ENCODE measurements at regions not wholly inside any gene's neighbourhood (a gene's known extent, or its start where the extent isn't known, plus 50 kb on each side); places are given as distances from the start of the nearest gene placed in this dataset.

- TF ChIP-seq TBP (IDR thresholded peaks at IDR 0.05; ENCODE audit: low read depth, low read length) (no peak), JUND (IDR thresholded peaks at IDR 0.05; ENCODE audit: low read length) (no peak), CTCF (IDR thresholded peaks at IDR 0.05; ENCODE audit: control extremely low read depth in 1 of 3, insufficient read depth in 1 of 3, low read depth in 1 of 3, low read length in 3 of 3) (no peak), RFX5 (IDR thresholded peaks at IDR 0.05; ENCODE audit: borderline replicate concordance, low read depth, low read length) (no peak), MAX (IDR thresholded peaks at IDR 0.05) (no peak), POLR2A (IDR thresholded peaks at IDR 0.05; ENCODE audit: control extremely low read depth in 1 of 2, low read depth in 2 of 2, low read length in 2 of 2) (no peak), RBBP5 (IDR thresholded peaks at IDR 0.05; ENCODE audit: borderline replicate concordance, low read depth, low read length) (no peak), RNF2 (IDR thresholded peaks at IDR 0.05; ENCODE audit: borderline replicate concordance, low read depth, low read length, missing control alignments, poor library complexity, severe bottlenecking) (no peak), EP300 (IDR thresholded peaks at IDR 0.05; ENCODE audit: borderline replicate concordance in 1 of 2, low read depth in 2 of 2, low read length in 2 of 2) (no peak), CHD1 (IDR thresholded peaks at IDR 0.05; ENCODE audit: low read depth, low read length) (no peak), GABPA (IDR thresholded peaks at IDR 0.05; ENCODE audit: borderline replicate concordance, insufficient read depth, low read length) (no peak), HDAC6 (IDR thresholded peaks at IDR 0.05; ENCODE audit: low read depth, low read length) (no peak), TAF1 (IDR thresholded peaks at IDR 0.05; ENCODE audit: low read depth, low read length) (no peak)
These were observed 76.3 kb upstream of the TBX3 start for GRCh38 chr12:114760151-114760877.

Measured in H1 (cell line).